ENCODE measurements at regions not wholly inside any gene's neighbourhood (a gene's known extent, or its start where the extent isn't known, plus 50 kb on each side); places are given as distances from the start of the nearest gene placed in this dataset.

GRCh38 chr10:36872702-36873393 lies 252.6 kb upstream of the ANKRD30A start:
- Histone ChIP-seq H3K4me1 (ENCODE audit: low read depth) (no peaks in the 10 kb centered on the region), H3K9me3 (ENCODE audit: low read depth) (peaks cover 4% of the 10 kb centered on the region), H3K27ac (no peak overlapping the region), H3K27me3 (no peaks in the 10 kb centered on the region), H3K4me3 (no peak overlapping the region), H3K36me3 (no peaks in the 10 kb centered on the region)
- no peak for DNase-seq (ENCODE audit: low read depth in 1 of 2, low spot score in 1 of 2)
- TF ChIP-seq CTCF (IDR thresholded peaks at IDR 0.05; ENCODE audit: low read depth, low read length), result no peak

GRCh38 chr10:36840788-36841187 lies 284.6 kb upstream of the ANKRD30A start:
- no peaks in the 10 kb centered on the region for H3K27me3 ChIP-seq
- no peak overlapping the region for H3K4me3 ChIP-seq
- no peaks in the 10 kb centered on the region for H3K36me3 ChIP-seq
- no peak for DNase-seq (ENCODE audit: low read depth in 1 of 2, low spot score in 1 of 2)
- no peaks in the 10 kb centered on the region for H3K4me1 ChIP-seq (ENCODE audit: low read depth)
- TF ChIP-seq CTCF (IDR thresholded peaks at IDR 0.05; ENCODE audit: low read depth, low read length), result no peak
- no peak overlapping the region for H3K27ac ChIP-seq
- H3K9me3 ChIP-seq (ENCODE audit: low read depth), result no peaks in the 10 kb centered on the region

- no peaks in the 10 kb centered on the region for H3K27me3 ChIP-seq
- H3K9me3 ChIP-seq (ENCODE audit: low read depth), result no peaks in the 10 kb centered on the region
- no peak overlapping the region for H3K27ac ChIP-seq
- no peak for DNase-seq (ENCODE audit: low read depth in 1 of 2, low spot score in 1 of 2)
- no peaks in the 10 kb centered on the region for H3K36me3 ChIP-seq
- TF ChIP-seq CTCF (IDR thresholded peaks at IDR 0.05; ENCODE audit: low read depth, low read length), result no peak
- no peak overlapping the region for H3K4me3 ChIP-seq
- H3K4me1 ChIP-seq (ENCODE audit: low read depth), result no peaks in the 10 kb centered on the region
Measured at GRCh38 chr10:36837416-36837815, 288.0 kb upstream of the ANKRD30A start.

- no peak for DNase-seq (ENCODE audit: low read depth in 1 of 2, low spot score in 1 of 2)
- Histone ChIP-seq H3K9me3 (ENCODE audit: low read depth) (no peaks in the 10 kb centered on the region), H3K36me3 (no peaks in the 10 kb centered on the region), H3K27me3 (no peaks in the 10 kb centered on the region), H3K4me3 (no peak overlapping the region), H3K27ac (no peak overlapping the region), H3K4me1 (ENCODE audit: low read depth) (no peaks in the 10 kb centered on the region)
- TF ChIP-seq CTCF (IDR thresholded peaks at IDR 0.05; ENCODE audit: low read depth, low read length), result no peak
Measured at GRCh38 chr10:36819781-36820180, 305.6 kb upstream of the ANKRD30A start.

GRCh38 chr10:36817898-36818297 lies 307.5 kb upstream of the ANKRD30A start:
- H3K4me1 ChIP-seq (ENCODE audit: low read depth), result no peaks in the 10 kb centered on the region
- no peak for TF ChIP-seq CTCF (IDR thresholded peaks at IDR 0.05; ENCODE audit: low read depth, low read length)
- H3K9me3 ChIP-seq (ENCODE audit: low read depth), result no peaks in the 10 kb centered on the region
- H3K27ac ChIP-seq, result no peak overlapping the region
- no peaks in the 10 kb centered on the region for H3K36me3 ChIP-seq
- no peak for DNase-seq (ENCODE audit: low read depth in 1 of 2, low spot score in 1 of 2)
- no peaks in the 10 kb centered on the region for H3K27me3 ChIP-seq
- no peak overlapping the region for H3K4me3 ChIP-seq
